SU-DHL-6 (cell line): ENCODE measurements at regions not wholly inside any gene's neighbourhood (a gene's known extent, or its start where the extent isn't known, plus 50 kb on each side); places are given as distances from the start of the nearest gene placed in this dataset.

Experiments
- EZH2phosphoT487 ChIP-seq: fragments of 200-600 bp; sonication (generic), shearing (Covaris generic); conservative IDR thresholded peaks from 2 replicates; pipeline ENCODE4 v1.6.1; 2018; ENCODE audit warnings: mild to moderate bottlenecking, antibody characterized with exemption, low read length, moderate library complexity, mixed read lengths
- TF ChIP-seq, protein P1 (sequence below): fragments of 200-600 bp; sonication (generic); IDR thresholded peaks from one replicate; pipeline ENCODE4 v1.5.1; 2017; ENCODE audit warnings: antibody characterized with exemption, mild to moderate bottlenecking, low read length, moderate library complexity; ENCODE audit not compliant: insufficient read depth, poor library complexity, severe bottlenecking

DNA sequence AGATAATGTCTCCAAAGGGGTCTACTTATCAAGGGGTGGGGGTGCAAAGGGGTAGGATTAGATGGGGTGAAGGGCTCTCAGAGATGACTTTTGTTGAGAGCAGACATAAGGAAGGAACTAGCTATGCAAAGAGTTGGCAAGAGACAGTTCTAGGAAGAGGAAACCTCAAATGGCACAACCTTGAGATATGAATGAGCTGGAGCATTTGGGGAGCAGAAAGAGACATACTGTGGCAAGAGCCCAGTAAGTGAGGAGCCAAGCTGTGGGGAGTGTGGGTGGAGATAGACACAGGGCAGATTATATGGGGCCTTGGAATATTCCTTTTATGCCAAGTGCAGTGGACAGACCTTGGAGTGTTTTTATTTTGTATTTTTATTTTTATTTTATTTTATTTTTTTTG lies 84.8 kb upstream of the BTG3 start:
- TF ChIP-seq, protein P1, sequence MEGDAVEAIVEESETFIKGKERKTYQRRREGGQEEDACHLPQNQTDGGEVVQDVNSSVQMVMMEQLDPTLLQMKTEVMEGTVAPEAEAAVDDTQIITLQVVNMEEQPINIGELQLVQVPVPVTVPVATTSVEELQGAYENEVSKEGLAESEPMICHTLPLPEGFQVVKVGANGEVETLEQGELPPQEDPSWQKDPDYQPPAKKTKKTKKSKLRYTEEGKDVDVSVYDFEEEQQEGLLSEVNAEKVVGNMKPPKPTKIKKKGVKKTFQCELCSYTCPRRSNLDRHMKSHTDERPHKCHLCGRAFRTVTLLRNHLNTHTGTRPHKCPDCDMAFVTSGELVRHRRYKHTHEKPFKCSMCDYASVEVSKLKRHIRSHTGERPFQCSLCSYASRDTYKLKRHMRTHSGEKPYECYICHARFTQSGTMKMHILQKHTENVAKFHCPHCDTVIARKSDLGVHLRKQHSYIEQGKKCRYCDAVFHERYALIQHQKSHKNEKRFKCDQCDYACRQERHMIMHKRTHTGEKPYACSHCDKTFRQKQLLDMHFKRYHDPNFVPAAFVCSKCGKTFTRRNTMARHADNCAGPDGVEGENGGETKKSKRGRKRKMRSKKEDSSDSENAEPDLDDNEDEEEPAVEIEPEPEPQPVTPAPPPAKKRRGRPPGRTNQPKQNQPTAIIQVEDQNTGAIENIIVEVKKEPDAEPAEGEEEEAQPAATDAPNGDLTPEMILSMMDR, result no peak
- TF ChIP-seq EZH2phosphoT487, result no peak
